Vagina (tissue), 2 donors: ENCODE measurements at regions not wholly inside any gene's neighbourhood (a gene's known extent, or its start where the extent isn't known, plus 50 kb on each side); places are given as distances from the start of the nearest gene placed in this dataset.
"Not testable (repeated sequence)": the region's sequence is repeated elsewhere in the genome, so short reads cannot be mapped to it uniquely, and the experiment has no call there.

Experiments used
- DNase-seq, 2 donors: peaks; one replicate each; pipeline ENCODE4 v3.0.0-alpha.2; 2017; ENCODE audit errors: extremely low spot score in 2 of 2
- H3K27ac ChIP-seq: fragments of 200-600 bp; sonication (generic); one replicate; pipeline ENCODE4 v1.5.1; 2019
- H3K27me3 ChIP-seq: fragments of 200-600 bp; sonication (generic); one replicate; pipeline ENCODE4 v1.5.1; 2019
- H3K36me3 ChIP-seq, 2 donors: fragments of 200-600 bp; sonication (generic); one replicate each; pipeline ENCODE4 v1.5.1; 2017 to 2019
- H3K4me1 ChIP-seq: fragments of 200-600 bp; sonication (generic); one replicate; pipeline ENCODE4 v1.5.1; 2019
- H3K4me3 ChIP-seq, 2 donors: fragments of 200-600 bp; sonication (generic); 1 replicate in 1 of 2; 2 replicates in 1 of 2; pipeline ENCODE4 v1.5.1; 2016 to 2019
- H3K9me3 ChIP-seq: fragments of 200-600 bp; sonication (generic); one replicate; pipeline ENCODE4 v1.5.1; 2019
- CTCF ChIP-seq, 3 experiments: fragments of 450-650 bp in 2 of 3; fragments of 200-600 bp in 1 of 3; sonication (generic) in 1 of 3; IDR thresholded peaks; one replicate each; pipeline ENCODE4 v1.5.1; 2017 to 2019; ENCODE audit warnings: antibody characterized with exemption in 3 of 3, mild to moderate bottlenecking in 2 of 3, moderate library complexity in 2 of 3
- POLR2A ChIP-seq, 2 donors: fragments of 450-650 bp; IDR thresholded peaks; one replicate each; pipeline ENCODE4 v1.6.1; 2017; ENCODE audit warnings: antibody characterized with exemption in 2 of 2, mild to moderate bottlenecking in 2 of 2, moderate library complexity in 2 of 2
- POLR2AphosphoS5 ChIP-seq, 2 donors: sonication (generic); formaldehyde crosslinking; IDR thresholded peaks; one replicate each; pipeline ENCODE4 v1.9.0; 2017; ENCODE audit warnings: antibody characterized with exemption in 2 of 2, mild to moderate bottlenecking in 2 of 2, low read depth in 1 of 2; ENCODE audit not compliant: insufficient read depth in 1 of 2
- intact Hi-C: fragments of 100-400 bp; cut with DNase I; formaldehyde crosslinking; loops from one replicate; pipeline ENCODE4 v1.15.1; 2023

- Histone ChIP-seq H3K36me3 (no peaks in the 10 kb centered on the region), H3K27me3 (no peaks in the 10 kb centered on the region), H3K27ac (no peak overlapping the region), H3K4me1 (no peaks in the 10 kb centered on the region), H3K9me3 (no peaks in the 10 kb centered on the region), H3K4me3 (no peak overlapping the region)
- no peak for TF ChIP-seq CTCF (IDR thresholded peaks at IDR 0.05)
- no peak for TF ChIP-seq POLR2A (IDR thresholded peaks at IDR 0.05)
- TF ChIP-seq POLR2AphosphoS5 (IDR thresholded peaks at IDR 0.05; ENCODE audit: insufficient read depth in 1 of 2, low read depth in 1 of 2): no peak
- no peak for DNase-seq
- intact Hi-C loops: no loop called here
Observed at GRCh38 chr3:154926721-154927120, 153.4 kb upstream of the MME start.

GRCh38 chr3:154921351-154921750 is 158.8 kb upstream of the MME start:
- Histone ChIP-seq H3K9me3 (no peaks in the 10 kb centered on the region), H3K27me3 (no peaks in the 10 kb centered on the region), H3K27ac (no peak overlapping the region), H3K36me3 (no peaks in the 10 kb centered on the region), H3K4me3 (no peak overlapping the region), H3K4me1 (no peaks in the 10 kb centered on the region)
- no peak for DNase-seq
- intact Hi-C loops: no loop called here
- TF ChIP-seq POLR2AphosphoS5 (IDR thresholded peaks at IDR 0.05; ENCODE audit: insufficient read depth in 1 of 2, low read depth in 1 of 2) (no peak), CTCF (IDR thresholded peaks at IDR 0.05) (no peak), POLR2A (IDR thresholded peaks at IDR 0.05) (no peak)

- TF ChIP-seq POLR2AphosphoS5 (IDR thresholded peaks at IDR 0.05; ENCODE audit: insufficient read depth in 1 of 2, low read depth in 1 of 2) (no peak), POLR2A (IDR thresholded peaks at IDR 0.05) (no peak), CTCF (IDR thresholded peaks at IDR 0.05) (no peak)
- H3K27me3 ChIP-seq: no peaks in the 10 kb centered on the region
- intact Hi-C loops: no loop called here
- H3K36me3 ChIP-seq: no peaks in the 10 kb centered on the region
- no peaks in the 10 kb centered on the region for H3K9me3 ChIP-seq
- H3K27ac ChIP-seq: no peak overlapping the region
- no peaks in the 10 kb centered on the region for H3K4me1 ChIP-seq
- no peak overlapping the region for H3K4me3 ChIP-seq
- DNase-seq: no peak
Observed at GRCh38 chr3:154919226-154919625, 160.9 kb upstream of the MME start.

- H3K36me3 ChIP-seq: no peaks in the 10 kb centered on the region
- H3K27ac ChIP-seq: no peak overlapping the region
- no peak overlapping the region for H3K4me3 ChIP-seq
- DNase-seq: no peak
- H3K27me3 ChIP-seq: no peaks in the 10 kb centered on the region
- peaks cover 2% of the 10 kb centered on the region for H3K4me1 ChIP-seq
- no peaks in the 10 kb centered on the region for H3K9me3 ChIP-seq
- TF ChIP-seq CTCF (IDR thresholded peaks at IDR 0.05): no peak
- no peak for TF ChIP-seq POLR2AphosphoS5 (IDR thresholded peaks at IDR 0.05; ENCODE audit: insufficient read depth in 1 of 2, low read depth in 1 of 2)
- no peak for TF ChIP-seq POLR2A (IDR thresholded peaks at IDR 0.05)
- intact Hi-C loops: no loop called here
Observed at GRCh38 chr3:154904328-154904727, 175.8 kb upstream of the MME start.

- H3K27me3 ChIP-seq, intact Hi-C loops, DNase-seq, H3K27ac ChIP-seq, H3K9me3 ChIP-seq, H3K4me3 ChIP-seq, H3K36me3 ChIP-seq: not testable (repeated sequence)
- peaks cover 10% of the 10 kb centered on the region for H3K4me1 ChIP-seq
Observed at GRCh38 chr3:154902495-154902894, 177.6 kb upstream of the MME start.

GRCh38 chr3:154901278-154901677 is 178.8 kb upstream of the MME start:
- H3K4me3 ChIP-seq: no peak overlapping the region
- no peak for TF ChIP-seq CTCF (IDR thresholded peaks at IDR 0.05)
- TF ChIP-seq POLR2A (IDR thresholded peaks at IDR 0.05): no peak
- TF ChIP-seq POLR2AphosphoS5 (IDR thresholded peaks at IDR 0.05; ENCODE audit: insufficient read depth in 1 of 2, low read depth in 1 of 2): no peak
- no peak overlapping the region for H3K27ac ChIP-seq
- H3K9me3 ChIP-seq: no peaks in the 10 kb centered on the region
- no peaks in the 10 kb centered on the region for H3K36me3 ChIP-seq
- H3K27me3 ChIP-seq: no peaks in the 10 kb centered on the region
- intact Hi-C loops: no loop called here
- peaks cover 10% of the 10 kb centered on the region for H3K4me1 ChIP-seq
- DNase-seq: no peak
